PC-3 (cell line): ENCODE measurements at regions not wholly inside any gene's neighbourhood (a gene's known extent, or its start where the extent isn't known, plus 50 kb on each side); places are given as distances from the start of the nearest gene placed in this dataset.
"Not testable (repeated sequence)": the region's sequence is repeated elsewhere in the genome, so short reads cannot be mapped to it uniquely, and the experiment has no call there.

Experiments
- ATAC-seq: fragments of 200-7000 bp; cut with Tn5 transposase; 2 replicates; pipeline ENCODE4 v1.9.1; 2020; ENCODE audit warnings: mild to moderate bottlenecking, moderate library complexity
- BruUV-seq: library from RNA; stranded (reverse); fragments of 400-500 nt; replicated peaks from 2 replicates; lab custom pipeline; 2021; lab: Mats Ljungman, UMichigan
- CTCF ChIA-PET: fragments of 300-600 bp; sonication (Branson Sonifier 250); formaldehyde crosslinking; loops from one replicate; lab custom pipeline; 2022; ENCODE audit warnings: antibody characterized with exemption; lab: Charles Lee
- POLR2A ChIA-PET: fragments of 300-600 bp; sonication (Branson Sonifier 250); formaldehyde crosslinking; loops from one replicate; lab custom pipeline; 2022; ENCODE audit warnings: antibody characterized with exemption; ENCODE audit not compliant: unreplicated experiment; lab: Charles Lee
- DNase-seq: peaks from one replicate; pipeline ENCODE4 v3.0.0-alpha.2; 2015
- H2AFZ ChIP-seq: fragments of 300-600 bp; sonication (generic); 2 replicates; pipeline ENCODE4 v1.6.0; 2016; ENCODE audit warnings: antibody characterized with exemption, low read length
- H3F3A ChIP-seq: fragments of 300-600 bp; sonication (generic); one replicate; pipeline ENCODE4 v1.6.0; 2017; ENCODE audit warnings: antibody characterized with exemption, low read length, control low read depth, mild to moderate bottlenecking; ENCODE audit not compliant: unreplicated experiment
- H3K27ac ChIP-seq: fragments of 300-600 bp; sonication (generic); 2 replicates; pipeline ENCODE4 v1.5.1; 2016; ENCODE audit warnings: mild to moderate bottlenecking, low read length
- H3K27me3 ChIP-seq: fragments of 300-600 bp; sonication (generic); 2 replicates; pipeline ENCODE4 v1.6.1; 2016; ENCODE audit warnings: low read length, mixed read lengths
- H3K36me3 ChIP-seq: fragments of 300-600 bp; sonication (generic); 2 replicates; pipeline ENCODE4 v1.6.1; 2016; ENCODE audit warnings: low read depth, mixed run types, low read length, mixed read lengths
- H3K4me1 ChIP-seq: fragments of 300-600 bp; sonication (generic); 2 replicates; pipeline ENCODE4 v1.5.1; 2016; ENCODE audit warnings: low read length; ENCODE audit not compliant: insufficient read depth
- H3K4me2 ChIP-seq: fragments of 300-600 bp; sonication (generic); 2 replicates; pipeline ENCODE4 v1.6.0; 2016; ENCODE audit warnings: low read length
- H3K4me3 ChIP-seq: fragments of 300-600 bp; sonication (generic); 2 replicates; pipeline ENCODE4 v1.5.1; 2016; ENCODE audit warnings: mild to moderate bottlenecking, low read length, mixed read lengths
- H3K79me2 ChIP-seq: fragments of 300-600 bp; sonication (generic); 2 replicates; pipeline ENCODE4 v1.6.1; 2017; ENCODE audit warnings: low read length, mixed read lengths
- H3K9ac ChIP-seq: fragments of 300-600 bp; sonication (generic); 2 replicates; pipeline ENCODE4 v1.6.0; 2016; ENCODE audit warnings: mild to moderate bottlenecking, low read length
- H3K9me2 ChIP-seq: fragments of 300-600 bp; sonication (generic); replicated peaks from 2 replicates; pipeline ENCODE4 v1.6.1; 2016; ENCODE audit warnings: mixed run types, low read length, mixed read lengths
- H3K9me3 ChIP-seq: fragments of 300-600 bp; sonication (generic); 2 replicates; pipeline ENCODE4 v1.6.1; 2016; ENCODE audit warnings: low read length, mixed read lengths
- H4K20me1 ChIP-seq: fragments of 300-600 bp; sonication (generic); 2 replicates; pipeline ENCODE4 v1.6.1; 2016; ENCODE audit warnings: low read length, mixed read lengths
- CTCF ChIP-seq: fragments of 300-600 bp; sonication (generic); conservative IDR thresholded peaks from 2 replicates; pipeline ENCODE4 v1.5.1; 2017; ENCODE audit warnings: antibody characterized with exemption, low read depth, mild to moderate bottlenecking, low read length
- EZH2 ChIP-seq: fragments of 300-600 bp; sonication (generic); IDR thresholded peaks from one replicate; pipeline ENCODE4 v1.6.1; 2017; ENCODE audit warnings: antibody characterized with exemption, mild to moderate bottlenecking, low read length; ENCODE audit not compliant: unreplicated experiment
- EZH2phosphoT487 ChIP-seq: fragments of 300-600 bp; sonication (generic); IDR thresholded peaks from 2 replicates; pipeline ENCODE4 v1.6.1; 2018; ENCODE audit warnings: mild to moderate bottlenecking, antibody characterized with exemption, low read length, borderline replicate concordance
- intact Hi-C: fragments of 100-400 bp; cut with micrococcal nuclease; formaldehyde crosslinking; loops from 2 replicates; pipeline ENCODE4 v1.9.0; 2023

- no peak for ATAC-seq
- TF ChIP-seq EZH2phosphoT487: no peak
- no peak for TF ChIP-seq CTCF
- no peak for TF ChIP-seq EZH2
- ChIA-PET CTCF (interaction anchor here (0.6 to 0.7 kb wide), 2 partner anchors 269 to 768 kb away, joined by 3 read pairs; no protein-coding TSS in a partner anchor), POLR2A (no interaction called here)
- H3K4me1 ChIP-seq: peaks cover 12% of the 10 kb centered on the region
- H3K4me2 ChIP-seq: peak overlapping the region; percentile 87
- peak overlapping the region; percentile 85 for H3K9ac ChIP-seq
- intact Hi-C loops: loop anchor here (5.0 kb wide), 1 partner anchor 81 kb away; no protein-coding TSS in a partner anchor
- no peaks in the 10 kb centered on the region for H3K79me2 ChIP-seq
- BruUV-seq: TSS peak; percentile 93
- H3K9me2 ChIP-seq: no peaks in the 10 kb centered on the region
- peak overlapping the region; percentile 26; the same call in 1 of the 2 replicates for H3K27ac ChIP-seq
- no peaks in the 10 kb centered on the region for H3K27me3 ChIP-seq
- H3K4me3 ChIP-seq: peak overlapping the region; percentile 69
- no peak for DNase-seq
- H3K9me3 ChIP-seq: no peaks in the 10 kb centered on the region
- peak overlapping the region; percentile 95 for H2AFZ ChIP-seq
- no peaks in the 10 kb centered on the region for H3F3A ChIP-seq
- H4K20me1 ChIP-seq: no peaks in the 10 kb centered on the region
- no peaks in the 10 kb centered on the region for H3K36me3 ChIP-seq
Observed at GRCh38 chr1:178038372-178038771, 55.5 kb upstream of the RASAL2 start.

GRCh38 chr1:178039891-178040290 lies 54.0 kb upstream of the RASAL2 start:
- Histone ChIP-seq H3K9me3 (no peaks in the 10 kb centered on the region), H3K36me3 (no peaks in the 10 kb centered on the region), H3K4me1 (peaks cover 7% of the 10 kb centered on the region; the same call in 1 of the 2 replicates), H3K9ac (no peak overlapping the region), H3K27me3 (no peaks in the 10 kb centered on the region), H3K4me2 (no peak overlapping the region), H3K79me2 (no peaks in the 10 kb centered on the region), H4K20me1 (no peaks in the 10 kb centered on the region), H3K9me2 (no peaks in the 10 kb centered on the region), H3K27ac (no peak overlapping the region), H3F3A (no peaks in the 10 kb centered on the region), H3K4me3 (no peak overlapping the region), H2AFZ (no peak overlapping the region)
- ChIA-PET POLR2A (no interaction called here), CTCF (no interaction called here)
- TF ChIP-seq CTCF: no peak
- TF ChIP-seq EZH2: no peak
- no peak for TF ChIP-seq EZH2phosphoT487
- DNase-seq (no peak), ATAC-seq (no peak)
- intact Hi-C loops: loop anchor here (5.0 kb wide), 1 partner anchor 83 kb away; no protein-coding TSS in a partner anchor
- BruUV-seq: no TSS peak

- H3K79me2 ChIP-seq, H3K9me3 ChIP-seq, H3K36me3 ChIP-seq, DNase-seq, H3K4me2 ChIP-seq, POLR2A ChIA-PET, H3K27me3 ChIP-seq, H3K4me1 ChIP-seq, H3F3A ChIP-seq, intact Hi-C loops, H3K9ac ChIP-seq, ATAC-seq, H3K27ac ChIP-seq, H3K9me2 ChIP-seq, H2AFZ ChIP-seq, H4K20me1 ChIP-seq, BruUV-seq, H3K4me3 ChIP-seq, CTCF ChIA-PET: not testable (repeated sequence)
Observed at GRCh38 chr1:178043940-178044339, 50.0 kb upstream of the RASAL2 start.
